NCI-H345 (cell line): ENCODE measurements at regions not wholly inside any gene's neighbourhood (a gene's known extent, or its start where the extent isn't known, plus 50 kb on each side); places are given as distances from the start of the nearest gene placed in this dataset.

ENCODE experiments used
- DNase-seq: peaks from one replicate; lab custom pipeline; 2025; lab: John Stamatoyannopoulos, UW

- no peak for DNase-seq
These were observed 620.6 kb downstream of the SOX6 start for GRCh38 chr11:15735706-15736105.

GRCh38 chr11:15737320-15737719 lies 619.0 kb downstream of the SOX6 start:
- no peak for DNase-seq

GRCh38 chr11:15738931-15739330 lies 617.4 kb downstream of the SOX6 start:
- no peak for DNase-seq

GRCh38 chr11:15742626-15743519 lies 613.5 kb downstream of the SOX6 start:
- DNase-seq, result peak; percentile 34

DNA sequence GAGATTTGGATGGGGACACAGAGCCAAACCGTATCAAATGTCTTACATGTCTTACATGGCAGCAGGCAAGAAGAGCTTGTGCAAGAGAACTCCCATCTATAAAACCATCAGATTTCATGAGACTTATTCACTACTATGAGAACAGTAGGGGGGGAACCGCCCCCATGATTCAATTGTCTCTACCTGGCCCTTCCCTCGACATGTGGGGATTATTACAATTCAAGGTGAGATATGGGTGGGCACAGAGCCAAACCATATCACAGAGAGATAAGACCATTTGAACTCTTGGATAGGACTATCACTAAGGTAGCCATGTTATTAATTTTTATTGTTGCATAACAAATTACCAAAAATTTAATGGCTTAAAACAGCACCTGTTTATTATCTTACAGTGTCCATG lies 611.7 kb downstream of the SOX6 start:
- DNase-seq, result no peak

GRCh38 chr11:15745266-15745665 lies 611.1 kb downstream of the SOX6 start:
- DNase-seq, result no peak

GRCh38 chr11:15747671-15748070 lies 608.7 kb downstream of the SOX6 start:
- DNase-seq, result no peak

- DNase-seq, result no peak
These were observed 608.2 kb downstream of the SOX6 start for GRCh38 chr11:15748132-15748531.

- DNase-seq, result no peak
These were observed 607.6 kb downstream of the SOX6 start for GRCh38 chr11:15748741-15749140.

- peak; percentile 94 for DNase-seq
These were observed 605.6 kb downstream of the SOX6 start for GRCh38 chr11:15750535-15751308.

DNA sequence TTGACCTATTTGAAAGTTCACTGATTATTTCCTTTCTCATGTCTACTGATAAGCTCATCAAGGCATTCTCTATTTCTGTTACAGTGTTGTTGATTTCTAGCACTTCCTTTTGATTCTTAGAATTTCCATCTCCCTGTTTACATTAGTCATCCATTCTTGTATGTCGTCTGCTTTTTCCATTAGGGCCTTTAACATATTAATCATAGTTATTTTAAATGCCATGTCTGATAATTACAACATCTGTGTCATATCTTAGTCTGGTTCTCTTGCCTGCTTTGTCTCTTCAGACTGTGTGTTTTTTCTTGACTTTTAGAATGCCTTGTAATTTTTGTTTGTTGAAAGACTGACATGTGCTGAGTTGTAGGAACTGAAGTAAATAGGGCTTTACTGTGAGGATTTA lies 602.1 kb downstream of the SOX6 start:
- DNase-seq, result no peak

- no peak for DNase-seq
These were observed 599.2 kb downstream of the SOX6 start for GRCh38 chr11:15757048-15757698.

DNA sequence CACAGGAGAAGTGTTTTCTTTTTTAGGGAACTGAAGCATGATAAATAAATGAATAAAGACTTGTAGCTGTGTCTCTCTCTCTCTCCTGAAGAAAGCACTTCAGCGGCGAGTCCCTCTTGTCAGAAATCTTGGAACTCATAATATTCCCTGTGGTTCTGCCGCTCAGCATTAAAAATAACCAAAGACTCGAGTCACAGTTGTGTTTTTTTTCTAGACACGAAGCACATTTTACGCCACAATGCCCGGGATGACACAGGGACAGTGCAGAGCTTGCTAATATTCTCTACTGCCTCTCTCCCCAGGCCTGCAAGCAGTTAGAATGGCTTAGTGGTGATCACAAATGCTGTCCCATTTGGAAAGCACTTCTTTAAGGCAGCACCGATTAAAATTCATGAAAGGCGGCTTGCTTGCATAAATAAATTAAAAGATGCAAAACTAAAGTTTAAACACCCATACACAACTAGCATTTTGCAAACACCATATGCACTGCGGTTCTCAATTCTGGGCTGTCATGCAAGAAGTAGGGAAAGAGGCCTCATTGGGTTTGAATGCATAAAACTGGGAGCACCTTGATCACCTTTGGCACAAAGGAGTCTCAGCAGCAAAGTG lies 597.4 kb downstream of the SOX6 start:
- no peak for DNase-seq

DNA sequence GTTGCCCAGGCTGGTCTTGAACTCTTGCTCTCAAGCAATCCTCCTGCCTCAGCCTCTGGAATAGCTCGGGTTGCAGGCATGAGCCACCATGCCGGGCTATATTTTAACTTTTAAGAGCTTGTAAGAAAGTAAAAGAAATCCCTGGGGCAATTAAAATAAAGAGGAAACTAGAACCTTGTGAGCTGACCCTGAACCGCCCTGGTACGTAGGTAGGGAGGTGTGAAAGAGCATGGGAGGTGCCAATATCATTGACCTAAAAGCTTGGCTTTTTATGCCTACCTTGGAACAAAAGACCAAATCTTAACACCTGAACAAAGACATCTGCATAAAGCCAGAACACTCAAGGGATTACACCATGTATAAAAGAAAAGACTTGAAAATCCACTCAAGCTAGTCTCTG lies 595.1 kb downstream of the SOX6 start:
- DNase-seq, result no peak

- no peak for DNase-seq
These were observed 592.0 kb downstream of the SOX6 start for GRCh38 chr11:15764326-15764725.

- DNase-seq, result no peak
These were observed 591.4 kb downstream of the SOX6 start for GRCh38 chr11:15764948-15765347.

DNA sequence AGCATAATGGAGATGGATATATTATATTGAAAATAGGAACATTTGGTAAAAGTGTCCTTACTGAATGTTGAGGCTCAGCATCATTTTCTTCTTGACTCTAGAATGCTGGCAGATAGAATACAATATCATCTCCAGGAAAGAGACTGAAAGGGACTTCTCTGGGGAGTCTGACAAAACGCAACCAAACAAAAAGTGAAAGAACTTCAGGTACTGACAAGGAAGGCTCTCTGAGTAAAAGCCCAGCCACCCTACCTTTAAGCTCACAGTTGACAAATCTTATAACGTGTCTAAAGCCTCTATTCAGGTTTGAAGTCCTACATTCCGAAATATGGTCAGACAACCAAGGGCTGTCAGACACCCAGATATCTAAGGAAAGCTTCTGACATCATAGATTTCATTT lies 590.8 kb downstream of the SOX6 start:
- no peak for DNase-seq

DNA sequence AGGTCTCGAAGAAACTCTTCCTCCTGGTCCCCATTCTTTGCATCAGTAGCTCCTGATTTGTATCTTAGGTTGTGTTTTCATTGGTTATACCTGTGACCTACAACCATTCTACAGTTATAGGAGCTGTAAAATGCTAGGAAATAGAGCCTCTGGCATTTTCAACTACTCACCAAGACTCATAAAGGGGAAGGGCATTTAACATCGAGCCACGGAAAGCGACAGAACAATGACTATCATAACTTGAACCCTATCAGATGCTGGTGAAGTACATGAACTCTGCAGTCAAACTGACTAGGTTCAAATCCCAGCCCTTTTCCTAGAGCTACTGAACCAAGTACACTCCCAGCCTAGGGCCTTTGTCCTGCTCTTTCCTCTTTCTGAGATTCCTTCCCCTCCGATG lies 588.0 kb downstream of the SOX6 start:
- no peak for DNase-seq

DNA sequence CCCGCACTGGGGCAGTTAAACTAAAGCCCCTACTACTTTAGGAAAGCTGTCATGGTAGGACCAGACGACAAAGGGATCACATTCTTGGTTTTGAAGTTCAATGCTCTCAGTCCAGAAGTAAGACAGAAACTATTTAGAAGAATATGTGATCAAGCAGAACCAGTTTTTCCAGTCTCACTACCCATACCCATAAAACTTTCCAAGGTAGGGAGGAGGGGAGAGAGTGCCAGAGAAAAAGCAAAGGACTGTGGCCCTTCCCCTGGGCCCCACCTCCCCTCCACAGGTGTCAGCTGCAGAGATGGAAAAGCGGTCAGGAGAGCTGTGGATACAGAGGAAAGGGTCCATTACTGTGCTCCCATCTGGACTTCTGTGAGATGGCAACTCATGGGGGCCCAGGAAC lies 587.1 kb downstream of the SOX6 start:
- no peak for DNase-seq

DNA sequence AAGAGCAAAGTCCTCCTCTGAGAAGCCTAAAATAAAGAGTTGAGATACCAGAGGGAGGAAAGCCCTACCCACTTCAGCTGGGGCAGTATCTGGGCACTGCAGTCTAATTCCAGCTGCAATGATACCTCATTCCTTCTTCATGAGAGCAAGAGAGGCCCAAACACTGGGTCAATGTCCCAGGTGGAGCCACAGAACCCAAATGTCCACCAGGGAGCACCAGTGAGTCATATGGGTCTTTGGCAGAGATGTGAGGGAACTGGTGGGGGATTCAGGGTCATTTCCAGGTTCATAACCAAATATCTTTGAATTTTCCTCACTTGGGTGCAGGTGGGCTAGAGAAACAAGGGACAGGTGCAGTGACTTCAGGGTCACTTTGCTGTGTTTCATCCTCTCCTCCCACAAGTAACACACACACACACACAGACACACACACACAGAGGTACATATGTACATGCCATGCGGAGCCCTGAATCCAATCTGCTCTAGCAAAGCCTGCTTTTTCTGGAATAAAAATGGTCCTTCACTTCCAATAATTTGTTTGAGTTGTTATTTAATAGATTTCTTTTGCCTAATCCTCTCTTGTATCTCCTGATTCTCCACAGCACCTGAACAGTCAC lies 585.4 kb downstream of the SOX6 start:
- peak; percentile 15 for DNase-seq

DNA sequence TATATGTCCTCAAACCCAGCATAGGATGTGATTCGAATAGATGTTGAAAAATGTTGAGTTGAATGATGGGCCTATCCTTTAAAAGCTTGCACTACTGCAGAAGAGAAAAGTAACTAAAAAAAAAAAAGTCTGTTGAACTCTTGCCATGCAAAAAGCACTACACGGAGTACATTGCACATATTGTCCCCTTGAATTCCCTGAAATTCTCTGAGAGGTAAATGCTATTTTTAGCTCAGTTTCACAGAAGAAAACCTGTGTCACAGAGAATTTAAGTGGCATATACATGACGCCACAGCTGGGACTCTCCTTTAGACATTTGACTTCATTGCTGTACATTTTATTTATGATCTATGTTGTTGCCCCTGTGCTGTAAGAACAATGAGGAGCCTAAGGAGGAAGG lies 583.8 kb downstream of the SOX6 start:
- DNase-seq, result no peak

DNA sequence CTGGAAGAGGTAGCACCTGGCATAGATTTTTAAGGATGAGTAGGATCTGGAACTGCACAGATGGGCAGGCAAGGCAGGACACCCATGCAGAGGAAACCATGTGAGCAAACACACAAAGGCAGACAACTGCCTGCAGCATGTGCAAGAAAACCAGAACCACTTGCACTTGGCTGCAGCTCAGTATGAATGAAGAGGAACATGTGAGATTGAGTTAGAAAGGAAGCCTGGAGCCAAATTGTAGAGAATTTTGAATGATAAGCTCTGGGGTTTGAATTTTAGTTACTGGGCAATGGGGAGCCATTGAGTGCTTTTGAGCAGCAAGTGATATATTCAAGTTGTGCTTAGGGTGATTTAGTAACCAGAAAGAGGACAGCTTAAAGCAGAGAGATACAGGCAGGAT lies 583.4 kb downstream of the SOX6 start:
- DNase-seq, result no peak
